Endometrium (tissue), 2 donors: ENCODE measurements at regions not wholly inside any gene's neighbourhood (a gene's known extent, or its start where the extent isn't known, plus 50 kb on each side); places are given as distances from the start of the nearest gene placed in this dataset.

ENCODE experiments used
- FAIRE-seq: peaks from 2 replicates; lab custom pipeline; 2012; peaks lifted over from hg19 to GRCh38; lab: Jason Lieb, UNC
- donor health status: control.
- donor health status: control.

- FAIRE-seq, result no peak
Observed at GRCh38 chr7:10908600-10908999, 65.1 kb upstream of the PHF14 start.

GRCh38 chr7:10910447-10910846 lies 63.2 kb upstream of the PHF14 start:
- no peak for FAIRE-seq

GRCh38 chr7:10912077-10912476 lies 61.6 kb upstream of the PHF14 start:
- no peak for FAIRE-seq

GRCh38 chr7:10913457-10913856 lies 60.2 kb upstream of the PHF14 start:
- FAIRE-seq, result no peak

- FAIRE-seq, result no peak
Observed at GRCh38 chr7:10918093-10918590, 55.5 kb upstream of the PHF14 start.

GRCh38 chr7:10919923-10920322 lies 53.7 kb upstream of the PHF14 start:
- no peak for FAIRE-seq
